NOMO-1 treated with dmso at 0.1 percent for 144 hours (cell line): ENCODE measurements at regions not wholly inside any gene's neighbourhood (a gene's known extent, or its start where the extent isn't known, plus 50 kb on each side); places are given as distances from the start of the nearest gene placed in this dataset.

Source experiments
- DNase-seq: peaks from one replicate; lab custom pipeline; 2025; ENCODE audit not compliant: unreplicated experiment; lab: John Stamatoyannopoulos, UW

DNA sequence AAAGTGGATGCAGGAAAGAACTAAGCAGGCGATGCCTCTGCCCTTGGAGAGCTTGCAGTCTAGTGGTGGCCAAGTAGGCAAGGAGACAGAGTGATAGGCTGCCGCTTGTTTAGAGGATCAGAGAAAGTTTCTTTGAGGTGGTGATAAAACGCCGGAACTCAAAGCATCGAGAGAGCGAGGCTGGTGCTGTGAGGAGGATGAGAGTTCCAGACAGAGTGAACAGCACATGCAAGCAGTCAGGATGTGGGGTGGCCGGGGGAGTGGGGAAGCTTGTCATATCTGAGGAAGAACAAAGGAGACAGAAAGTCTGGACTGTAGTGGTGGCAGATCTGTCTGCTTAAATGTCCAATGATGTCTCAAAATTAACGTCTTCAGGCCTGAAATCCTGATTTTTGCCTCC lies 319.7 kb downstream of the SNAPC1 start:
- DNase-seq: no peak

DNA sequence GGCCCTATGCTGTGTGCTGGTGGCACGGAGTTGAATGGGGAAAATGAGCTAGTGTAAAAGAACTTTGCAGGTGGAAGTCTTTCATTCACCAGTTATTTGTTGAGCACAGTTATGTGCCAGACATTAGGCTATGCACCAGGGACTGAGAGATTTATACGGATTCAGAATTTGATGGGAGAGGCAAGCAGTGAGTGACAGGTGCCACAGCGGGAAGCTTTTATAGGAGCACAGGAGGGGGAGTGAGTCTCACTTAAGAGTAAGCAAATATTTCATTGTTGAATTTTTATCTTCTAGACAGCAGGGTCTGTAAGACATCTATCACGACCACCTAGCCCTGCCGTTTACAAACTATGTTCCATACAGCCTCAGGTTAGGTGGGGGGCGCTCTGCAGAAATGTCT lies 320.6 kb downstream of the SNAPC1 start:
- DNase-seq: no peak

DNA sequence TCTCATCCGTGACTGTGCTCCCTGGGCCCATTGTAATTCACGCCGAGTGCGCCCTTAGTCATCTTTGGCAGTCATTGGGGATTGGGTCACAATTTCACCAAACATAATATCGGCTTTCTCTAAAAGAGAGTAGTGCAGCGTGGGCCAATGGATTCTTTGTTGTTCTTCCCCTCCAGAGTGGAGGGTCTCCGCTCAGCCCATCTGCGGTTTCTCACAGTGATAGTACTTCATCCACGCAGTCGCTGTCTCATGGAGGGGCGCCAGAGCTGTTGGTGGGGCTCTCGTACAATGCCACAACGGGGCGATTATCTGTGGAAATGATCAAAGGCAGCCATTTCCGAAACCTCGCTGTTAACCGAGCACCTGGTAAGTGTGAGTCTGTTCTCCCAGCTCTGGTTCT lies 321.8 kb downstream of the SNAPC1 start:
- no peak for DNase-seq

DNA sequence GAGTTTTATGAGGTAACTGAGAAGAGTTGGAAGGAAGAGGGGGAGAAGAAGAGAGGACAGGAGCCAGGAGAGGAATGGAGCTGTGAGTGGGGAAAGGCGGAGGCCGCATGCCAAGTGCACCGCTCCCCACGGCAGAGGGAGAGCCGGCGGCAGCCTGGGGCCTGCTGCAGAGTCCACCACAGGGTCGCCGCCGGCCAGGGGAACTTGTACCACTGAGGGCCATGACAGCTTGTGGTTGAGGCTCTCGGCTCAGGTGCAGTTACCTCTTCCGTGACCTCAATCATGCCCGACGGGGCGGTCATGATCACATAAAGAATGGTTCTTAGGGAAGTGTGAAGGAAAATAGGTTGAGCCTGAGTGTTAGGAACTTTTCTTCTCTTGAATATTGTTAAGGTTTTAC lies 325.0 kb downstream of the SNAPC1 start:
- DNase-seq: no peak

DNA sequence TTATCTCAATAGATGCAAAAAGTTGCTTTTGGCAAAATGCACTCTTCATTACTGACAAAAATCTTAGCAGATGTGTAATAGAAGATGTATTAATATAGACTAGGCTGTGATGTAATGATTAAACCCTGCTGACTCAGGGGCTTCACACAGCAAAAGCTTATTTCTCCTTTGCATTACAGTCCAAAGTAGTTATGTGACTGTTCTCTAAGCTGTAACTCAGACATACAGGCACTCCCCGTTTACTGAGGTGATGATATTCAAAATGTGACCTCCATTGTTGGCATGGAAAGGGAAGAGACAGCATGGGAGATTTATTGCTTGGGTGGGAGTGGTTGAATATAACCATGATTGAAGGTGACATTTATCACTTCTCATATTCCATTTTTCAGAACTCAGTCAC lies 331.5 kb downstream of the SNAPC1 start:
- no peak for DNase-seq

DNA sequence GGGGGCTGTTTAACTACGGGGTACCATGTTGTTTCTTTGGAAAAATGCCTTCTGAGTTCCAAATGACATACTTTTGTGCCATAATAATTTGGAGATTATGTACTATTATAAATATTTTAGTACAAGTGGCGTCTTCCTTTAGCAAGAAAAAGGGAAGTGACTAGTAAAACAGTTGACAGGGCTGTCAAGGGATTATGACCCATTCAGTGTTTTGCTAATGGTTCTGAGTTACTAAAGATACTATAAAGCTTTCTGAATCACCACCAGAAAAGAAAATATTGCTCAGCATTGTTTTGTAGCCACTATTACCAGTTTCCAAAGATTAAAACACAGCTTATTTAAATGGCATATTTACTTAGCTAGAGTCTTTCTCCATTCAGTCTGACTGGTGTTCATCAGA lies 334.9 kb downstream of the SNAPC1 start:
- no peak for DNase-seq

- DNase-seq: no peak
Measured at GRCh38 chr14:62097824-62098223, 335.6 kb downstream of the SNAPC1 start.

GRCh38 chr14:62098357-62098756 lies 336.1 kb downstream of the SNAPC1 start:
- no peak for DNase-seq

DNA sequence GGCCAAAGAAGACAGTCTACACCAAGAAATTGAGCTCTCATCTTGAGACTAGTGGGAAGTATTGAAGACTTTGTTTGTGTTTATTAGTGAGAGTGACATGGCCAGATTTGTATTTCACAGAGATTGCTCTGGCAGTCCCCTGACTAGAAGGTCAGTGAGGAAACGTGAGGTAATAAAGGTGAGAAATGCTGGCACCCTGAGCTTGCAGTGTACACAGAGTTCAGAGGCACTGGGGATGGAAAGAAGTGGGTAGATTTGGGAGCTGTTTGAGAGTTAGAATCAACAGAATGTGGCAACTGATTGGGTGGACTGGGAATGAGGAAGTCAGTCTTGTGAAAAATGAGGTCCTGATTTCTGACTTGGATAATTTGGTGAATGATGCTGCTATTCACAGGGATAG lies 336.9 kb downstream of the SNAPC1 start:
- DNase-seq: no peak

- no peak for DNase-seq
Measured at GRCh38 chr14:62101189-62101588, 339.0 kb downstream of the SNAPC1 start.

DNA sequence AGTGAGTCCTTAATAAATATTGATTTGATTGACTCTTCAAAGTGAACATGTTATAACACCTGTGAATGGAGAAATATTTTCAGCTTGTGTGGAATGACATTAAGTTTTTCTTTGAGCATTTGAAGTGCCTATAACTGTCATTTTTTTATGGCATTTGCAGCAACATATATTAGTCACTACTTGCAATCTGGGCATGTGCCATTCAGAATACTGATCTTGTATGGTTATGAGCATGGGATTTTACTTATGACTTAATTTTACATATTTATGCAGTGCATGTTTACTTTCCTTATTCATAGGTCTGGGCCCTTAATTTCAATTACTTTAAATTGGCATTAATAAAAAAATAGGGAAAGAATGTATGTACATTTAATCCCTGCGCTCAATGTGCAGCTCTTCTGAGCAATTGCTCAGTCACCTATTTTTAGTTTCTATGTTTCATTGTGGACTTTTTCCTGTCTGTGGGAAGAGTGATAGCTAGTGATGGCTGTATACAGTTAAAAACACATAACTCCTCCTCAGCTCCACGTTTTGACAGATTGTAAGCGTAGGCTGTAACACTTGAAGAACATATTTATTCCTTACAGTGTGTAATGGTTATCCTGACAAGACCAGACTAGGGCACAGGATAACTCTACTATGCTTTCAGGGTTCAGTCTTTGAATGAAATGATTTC lies 339.6 kb downstream of the SNAPC1 start:
- no peak for DNase-seq

DNA sequence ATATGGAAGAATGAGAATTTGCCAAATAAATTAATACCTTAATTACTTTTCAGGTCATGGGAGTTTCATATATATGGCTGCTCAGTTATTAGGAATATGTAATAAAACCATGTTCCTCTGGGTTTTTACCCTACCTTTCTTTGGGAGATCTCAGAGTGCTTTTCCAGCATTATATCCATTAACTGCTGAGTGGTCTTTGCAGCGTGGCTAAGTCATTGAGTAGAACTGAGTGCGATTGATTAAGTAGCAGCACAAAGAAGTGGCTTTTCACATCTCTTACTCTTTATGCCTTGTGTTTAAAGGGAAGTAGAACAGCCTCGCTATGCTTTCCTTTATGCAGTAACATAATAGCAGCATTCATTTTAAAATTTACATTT lies 340.1 kb downstream of the SNAPC1 start:
- no peak for DNase-seq

DNA sequence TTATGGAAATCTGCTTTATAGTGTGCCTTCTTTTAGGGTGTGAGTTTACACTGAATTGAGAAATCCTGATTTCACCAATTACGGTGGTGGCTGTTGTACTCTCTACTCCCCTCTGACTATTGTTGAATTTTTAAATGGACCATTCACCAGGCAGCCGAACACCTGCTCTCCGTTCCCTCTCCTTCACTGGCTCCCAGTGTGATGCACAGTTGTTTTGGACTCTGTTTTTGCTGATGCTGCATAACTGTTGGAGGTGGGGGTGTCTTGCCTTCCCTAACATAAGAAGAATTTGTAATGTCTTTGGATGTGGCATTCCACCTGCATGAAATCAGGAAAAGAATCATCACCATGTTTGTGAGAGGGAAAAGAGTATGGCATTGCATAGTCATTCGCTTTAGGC lies 341.2 kb downstream of the SNAPC1 start:
- DNase-seq: no peak

- no peak for DNase-seq
Measured at GRCh38 chr14:62110941-62111340, 348.7 kb downstream of the SNAPC1 start.

GRCh38 chr14:62117010-62117750 lies 355.0 kb downstream of the SNAPC1 start:
- no peak for DNase-seq

DNA sequence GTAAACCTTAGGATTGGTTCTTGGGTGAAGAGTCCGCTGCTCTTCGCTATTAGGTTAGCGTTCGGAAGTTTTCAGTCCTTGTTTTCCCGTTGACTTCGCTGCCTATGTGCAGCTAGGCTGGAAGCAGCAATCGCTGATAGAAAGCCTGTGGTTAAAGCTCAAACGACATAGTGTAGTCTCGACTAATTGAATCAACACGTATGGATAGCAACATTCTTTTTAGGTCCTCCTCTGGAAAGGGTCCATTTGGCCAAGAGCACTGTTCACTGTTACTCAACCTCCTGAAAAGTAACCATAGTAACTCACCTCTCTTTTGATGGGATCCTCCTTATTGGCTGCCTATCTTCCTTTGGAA lies 355.5 kb downstream of the SNAPC1 start:
- no peak for DNase-seq

GRCh38 chr14:62118461-62118860 lies 356.2 kb downstream of the SNAPC1 start:
- DNase-seq: no peak

- no peak for DNase-seq
Measured at GRCh38 chr14:62118871-62119270, 356.7 kb downstream of the SNAPC1 start.

DNA sequence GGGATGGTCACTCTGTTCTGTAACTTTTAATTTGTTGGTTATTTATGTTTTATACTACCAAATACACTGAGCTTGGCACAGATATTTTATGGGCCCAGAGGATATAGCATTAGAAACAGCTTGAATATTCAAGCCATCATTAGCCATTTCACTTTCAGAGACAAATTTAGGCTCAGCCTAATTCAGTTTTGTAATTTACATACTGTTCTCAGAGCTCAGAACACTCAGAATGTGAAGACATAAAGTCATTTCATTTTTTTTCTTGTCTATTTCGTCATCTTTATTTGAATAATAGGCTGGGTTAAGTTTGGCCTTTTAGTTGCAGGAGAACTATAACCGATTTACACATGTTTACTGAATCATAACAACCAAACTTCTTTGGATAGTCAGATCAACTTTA lies 361.7 kb downstream of the SNAPC1 start:
- no peak for DNase-seq

GRCh38 chr14:62125793-62126192 lies 363.6 kb downstream of the SNAPC1 start:
- no peak for DNase-seq

DNA sequence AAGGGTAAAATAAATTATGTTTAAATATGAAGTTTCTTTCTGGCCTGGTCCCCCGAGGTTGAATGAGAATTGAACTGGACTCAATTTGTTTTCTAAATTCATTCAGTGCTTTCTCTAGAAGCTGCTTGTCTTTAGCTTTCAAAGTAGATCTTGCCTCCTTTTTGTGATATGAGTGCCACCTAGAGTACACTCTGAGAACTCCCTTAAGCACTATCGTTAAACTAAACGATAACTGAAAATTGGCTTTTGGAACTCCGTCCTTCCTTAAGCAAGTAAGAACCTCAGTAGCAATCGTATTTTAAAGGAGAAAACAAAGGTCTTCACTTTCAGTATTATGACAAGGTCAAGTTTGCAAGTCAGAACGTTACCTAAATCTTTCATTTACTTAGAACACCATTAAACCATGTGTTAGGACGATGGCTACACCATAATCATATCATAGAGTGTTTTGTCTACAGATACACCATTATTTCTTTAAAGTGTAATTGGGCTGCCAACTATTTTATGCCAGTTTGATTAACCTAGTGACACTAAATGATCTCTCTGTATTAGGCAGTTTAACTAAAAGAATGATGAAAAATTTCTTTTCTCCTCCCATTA lies 364.8 kb downstream of the SNAPC1 start:
- DNase-seq: no peak

- DNase-seq: no peak
Measured at GRCh38 chr14:62130441-62130840, 368.2 kb downstream of the SNAPC1 start.
